ENCODE measurements at regions not wholly inside any gene's neighbourhood (a gene's known extent, or its start where the extent isn't known, plus 50 kb on each side); places are given as distances from the start of the nearest gene placed in this dataset.
A peak's percentile ranks its signal among the peaks of the same experiment; 100 is the strongest.
"Not testable (repeated sequence)": the region's sequence is repeated elsewhere in the genome, so short reads cannot be mapped to it uniquely, and the experiment has no call there.

DNA sequence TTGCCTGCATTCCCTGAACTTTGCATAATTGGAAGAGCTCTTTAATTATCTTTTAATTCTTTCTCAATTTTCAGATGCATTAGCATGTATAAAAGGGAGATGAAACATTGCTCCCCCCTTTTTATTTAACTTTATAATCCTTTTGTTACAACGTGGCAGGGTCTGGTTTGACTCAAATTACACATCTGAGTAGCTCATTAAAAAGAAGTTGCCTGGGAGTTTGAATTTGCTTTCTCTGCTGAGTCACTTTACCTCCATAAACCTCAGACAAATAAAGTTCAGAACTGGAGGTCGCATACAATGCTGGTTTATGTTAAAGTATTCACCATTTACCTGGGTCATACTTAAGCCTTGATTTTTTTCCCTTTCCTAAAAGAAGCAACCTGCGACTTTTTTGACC, 495.2 kb downstream of the PREX1 start:
- H3K4me3 ChIP-seq (ENCODE audit: low read depth, low read length), result no peak overlapping the region
- TF ChIP-seq, protein P1, sequence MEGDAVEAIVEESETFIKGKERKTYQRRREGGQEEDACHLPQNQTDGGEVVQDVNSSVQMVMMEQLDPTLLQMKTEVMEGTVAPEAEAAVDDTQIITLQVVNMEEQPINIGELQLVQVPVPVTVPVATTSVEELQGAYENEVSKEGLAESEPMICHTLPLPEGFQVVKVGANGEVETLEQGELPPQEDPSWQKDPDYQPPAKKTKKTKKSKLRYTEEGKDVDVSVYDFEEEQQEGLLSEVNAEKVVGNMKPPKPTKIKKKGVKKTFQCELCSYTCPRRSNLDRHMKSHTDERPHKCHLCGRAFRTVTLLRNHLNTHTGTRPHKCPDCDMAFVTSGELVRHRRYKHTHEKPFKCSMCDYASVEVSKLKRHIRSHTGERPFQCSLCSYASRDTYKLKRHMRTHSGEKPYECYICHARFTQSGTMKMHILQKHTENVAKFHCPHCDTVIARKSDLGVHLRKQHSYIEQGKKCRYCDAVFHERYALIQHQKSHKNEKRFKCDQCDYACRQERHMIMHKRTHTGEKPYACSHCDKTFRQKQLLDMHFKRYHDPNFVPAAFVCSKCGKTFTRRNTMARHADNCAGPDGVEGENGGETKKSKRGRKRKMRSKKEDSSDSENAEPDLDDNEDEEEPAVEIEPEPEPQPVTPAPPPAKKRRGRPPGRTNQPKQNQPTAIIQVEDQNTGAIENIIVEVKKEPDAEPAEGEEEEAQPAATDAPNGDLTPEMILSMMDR (IDR thresholded peaks at IDR 0.05; ENCODE audit: low read depth, low read length, missing control alignments), result no peak
- no peak for DNase-seq (ENCODE audit: low read depth)

DNA sequence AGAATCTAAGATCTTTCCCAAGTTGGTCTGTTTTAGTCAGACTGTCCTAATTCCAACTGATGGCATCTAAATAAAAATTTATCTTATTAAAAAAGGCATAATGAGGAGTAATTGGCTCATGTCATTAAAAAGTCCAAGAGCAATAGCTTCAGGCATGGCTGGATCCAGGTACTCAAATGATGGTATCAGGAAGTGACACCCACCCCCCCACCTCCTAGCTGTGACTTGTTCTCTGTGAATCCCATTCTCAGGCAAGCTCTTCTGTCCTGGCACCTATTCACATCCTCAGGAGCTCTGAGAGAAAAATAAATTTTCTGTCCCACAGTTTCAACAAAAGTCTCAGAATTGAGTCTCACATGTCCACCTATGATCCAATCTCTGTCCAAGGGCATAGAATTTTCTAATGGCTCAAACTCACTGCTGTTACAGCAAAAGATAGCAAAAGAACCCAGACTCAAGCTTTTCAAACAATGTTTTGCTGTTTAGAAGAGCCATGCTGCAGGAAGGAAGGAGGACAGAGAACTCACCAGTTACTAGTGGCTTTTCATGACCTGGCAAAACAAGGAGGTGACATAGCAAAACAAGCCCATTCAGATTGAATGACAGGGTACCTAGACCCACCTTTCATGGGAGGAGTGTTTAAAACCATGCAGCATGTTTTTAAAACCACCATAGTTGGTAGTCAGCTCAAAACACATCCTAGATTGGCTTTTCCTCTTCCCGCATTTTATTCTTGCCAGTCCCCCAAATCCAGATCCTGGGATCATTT, 496.1 kb downstream of the PREX1 start:
- no peak for DNase-seq (ENCODE audit: low read depth)
- TF ChIP-seq, protein P1 (IDR thresholded peaks at IDR 0.05; ENCODE audit: low read depth, low read length, missing control alignments), result no peak
- H3K4me3 ChIP-seq (ENCODE audit: low read depth, low read length), result no peak overlapping the region

DNA sequence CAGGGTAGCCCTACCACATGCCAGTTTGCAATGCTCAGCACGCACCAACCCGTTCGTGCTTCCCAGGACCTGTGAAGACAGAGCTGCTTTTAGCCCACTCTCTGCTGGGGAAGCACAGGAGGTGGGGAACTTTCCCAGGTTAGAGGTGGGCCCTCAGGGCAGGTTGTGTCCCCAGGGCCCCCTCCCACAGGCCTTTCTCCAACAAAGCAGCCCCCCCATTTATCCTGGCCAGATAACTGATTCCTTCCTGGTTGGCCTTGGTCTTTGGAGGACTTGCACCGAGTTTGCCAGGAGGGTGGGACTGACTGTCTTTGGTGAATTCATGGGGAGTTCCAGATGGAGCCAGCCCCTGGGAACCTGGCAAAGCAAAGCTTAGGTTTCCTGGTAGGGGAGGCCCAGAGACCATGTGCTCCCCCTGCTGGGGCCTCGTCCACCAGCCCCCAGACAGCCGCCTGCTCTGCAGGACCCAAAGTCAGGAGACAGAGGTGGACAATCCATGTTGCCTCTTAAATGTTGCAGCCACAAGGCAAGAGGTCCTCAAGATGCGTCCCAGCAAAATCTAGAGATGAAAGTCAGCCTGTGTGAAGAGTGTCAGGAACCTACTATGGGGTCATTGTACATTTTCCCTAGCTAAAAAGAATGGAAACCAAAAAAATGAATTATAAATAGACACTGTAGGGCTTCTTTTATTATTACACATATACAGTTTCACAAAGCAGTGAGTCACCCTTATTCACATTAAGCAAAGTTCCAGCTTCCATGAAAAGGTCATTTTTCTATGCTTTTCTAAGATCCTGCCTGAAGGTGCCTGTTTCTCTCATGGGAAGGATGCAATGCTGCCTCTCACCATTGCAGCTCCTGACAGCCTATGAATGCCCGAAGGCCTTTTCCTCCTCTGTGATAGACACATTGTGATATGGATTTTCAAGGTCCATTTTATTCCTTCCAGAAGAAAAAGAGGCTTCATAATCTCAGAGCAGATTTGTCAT, 497.8 kb downstream of the PREX1 start:
- DNase-seq (ENCODE audit: low read depth), result no peak
- TF ChIP-seq, protein P1 (IDR thresholded peaks at IDR 0.05; ENCODE audit: low read depth, low read length, missing control alignments), result peak; percentile 39
- H3K4me3 ChIP-seq (ENCODE audit: low read depth, low read length), result no peak overlapping the region

DNA sequence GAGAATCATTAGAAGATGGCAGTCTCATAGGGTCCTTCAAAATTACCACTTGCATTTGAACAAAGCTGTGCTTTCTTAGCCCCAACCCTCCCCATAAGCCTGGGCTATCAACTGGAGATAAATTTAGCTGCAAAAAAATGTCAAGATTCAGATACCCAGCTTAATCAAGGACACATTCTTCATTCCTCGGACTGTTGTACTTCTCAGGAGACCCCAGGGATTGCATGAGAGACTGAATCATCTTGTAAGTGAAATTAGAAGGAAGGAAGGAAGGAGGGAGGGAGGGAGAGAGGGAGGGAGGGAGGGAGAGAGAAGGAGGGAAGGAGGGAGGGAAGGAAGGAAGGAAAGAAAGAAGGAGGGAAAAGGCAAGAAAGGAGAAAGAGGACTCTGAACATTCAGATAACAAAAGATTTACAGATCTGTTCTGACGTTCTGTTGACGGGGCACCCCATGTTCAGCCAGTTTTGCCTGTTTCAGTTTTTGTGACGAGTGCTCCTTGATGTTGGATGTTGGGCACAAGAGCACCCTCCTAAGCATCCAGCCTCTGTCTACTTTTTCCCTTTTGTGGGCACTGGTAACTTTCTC, 498.7 kb downstream of the PREX1 start:
- TF ChIP-seq, protein P1 (IDR thresholded peaks at IDR 0.05; ENCODE audit: low read depth, low read length, missing control alignments), result no peak
- H3K4me3 ChIP-seq (ENCODE audit: low read depth, low read length), result no peak overlapping the region
- no peak for DNase-seq (ENCODE audit: low read depth)

DNA sequence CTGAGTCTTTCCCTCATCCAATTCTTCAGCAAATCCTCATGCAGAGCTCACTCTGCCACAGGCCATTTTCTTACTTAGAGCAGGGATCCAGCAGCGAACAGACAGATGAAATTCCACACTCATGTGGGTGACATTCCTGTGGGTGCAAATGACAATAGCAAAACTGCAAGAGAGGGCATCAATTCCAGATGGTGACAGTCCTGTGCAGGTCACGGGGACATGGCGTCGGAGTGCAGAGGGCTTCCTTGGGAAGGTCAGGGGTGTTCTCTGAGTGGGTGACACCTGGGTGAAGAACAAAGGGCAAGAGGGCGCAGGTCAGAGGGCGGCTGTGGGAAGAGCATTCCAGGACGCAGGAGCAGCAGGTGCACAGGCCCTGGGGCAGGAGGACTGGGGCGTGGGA, 500.0 kb downstream of the PREX1 start:
- DNase-seq (ENCODE audit: low read depth); H3K4me3 ChIP-seq (ENCODE audit: low read depth, low read length): not testable (repeated sequence)

DNA sequence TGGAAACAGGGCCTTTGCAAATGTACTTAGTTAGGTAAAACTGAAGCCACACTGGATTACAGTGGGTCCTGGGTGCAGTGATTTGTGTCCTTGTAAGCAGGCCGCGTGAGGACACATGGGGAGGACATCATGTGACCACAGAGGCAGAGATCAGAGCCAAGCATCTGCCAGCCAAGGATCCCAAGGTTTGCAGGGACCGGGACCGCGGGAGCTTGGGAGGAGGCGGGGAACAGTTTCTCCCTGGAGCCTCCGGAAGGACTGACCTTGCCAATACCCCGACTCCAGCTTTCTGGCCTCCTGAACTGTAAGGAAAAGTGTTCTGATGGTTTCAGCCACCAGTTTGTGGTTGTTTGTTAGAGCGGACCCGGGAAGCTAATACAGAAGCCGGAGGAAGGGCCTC, 500.9 kb downstream of the PREX1 start:
- TF ChIP-seq, protein P1 (IDR thresholded peaks at IDR 0.05; ENCODE audit: low read depth, low read length, missing control alignments), result no peak
- H3K4me3 ChIP-seq (ENCODE audit: low read depth, low read length), result no peak overlapping the region
- no peak for DNase-seq (ENCODE audit: low read depth)

DNA sequence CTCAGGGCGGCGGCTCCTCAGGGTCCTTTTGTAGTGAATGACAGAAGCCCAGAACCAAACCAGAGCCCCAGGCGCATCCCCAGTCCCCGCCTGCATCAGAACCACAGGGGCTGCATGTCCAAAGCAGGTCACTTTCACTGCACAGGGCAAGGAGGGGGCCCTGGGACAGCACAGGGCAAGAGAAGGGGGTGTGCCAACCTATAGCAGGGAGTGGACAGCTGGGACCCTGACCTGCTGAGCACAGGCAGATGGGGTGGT, 501.4 kb downstream of the PREX1 start:
- TF ChIP-seq, protein P1 (IDR thresholded peaks at IDR 0.05; ENCODE audit: low read depth, low read length, missing control alignments), result no peak
- H3K4me3 ChIP-seq (ENCODE audit: low read depth, low read length), result no peak overlapping the region
- DNase-seq (ENCODE audit: low read depth), result no peak

Data from GM12864 (cell line).